ENCODE measurements at regions not wholly inside any gene's neighbourhood (a gene's known extent, or its start where the extent isn't known, plus 50 kb on each side); places are given as distances from the start of the nearest gene placed in this dataset.

DNA sequence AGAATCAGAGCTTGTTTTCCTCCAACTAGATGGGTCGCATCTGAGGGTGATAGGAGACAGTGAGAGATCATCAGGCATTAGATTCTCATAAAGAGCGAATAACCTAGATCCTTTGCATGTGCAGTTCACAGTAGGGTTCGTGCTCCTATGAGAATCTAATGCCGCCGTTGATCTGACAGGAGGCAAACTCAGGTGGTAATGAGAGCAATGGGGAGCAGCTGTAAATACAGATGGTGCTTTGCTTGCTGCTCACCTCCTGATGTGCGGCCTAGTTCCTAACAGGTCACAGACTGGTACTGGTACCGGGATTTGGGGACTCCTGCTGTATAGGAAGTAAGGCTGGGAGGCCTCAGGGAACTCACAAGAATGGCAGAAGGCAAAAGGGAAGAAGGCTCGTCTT lies 276.5 kb downstream of the FAT4 start:
- TF ChIP-seq, protein P1, sequence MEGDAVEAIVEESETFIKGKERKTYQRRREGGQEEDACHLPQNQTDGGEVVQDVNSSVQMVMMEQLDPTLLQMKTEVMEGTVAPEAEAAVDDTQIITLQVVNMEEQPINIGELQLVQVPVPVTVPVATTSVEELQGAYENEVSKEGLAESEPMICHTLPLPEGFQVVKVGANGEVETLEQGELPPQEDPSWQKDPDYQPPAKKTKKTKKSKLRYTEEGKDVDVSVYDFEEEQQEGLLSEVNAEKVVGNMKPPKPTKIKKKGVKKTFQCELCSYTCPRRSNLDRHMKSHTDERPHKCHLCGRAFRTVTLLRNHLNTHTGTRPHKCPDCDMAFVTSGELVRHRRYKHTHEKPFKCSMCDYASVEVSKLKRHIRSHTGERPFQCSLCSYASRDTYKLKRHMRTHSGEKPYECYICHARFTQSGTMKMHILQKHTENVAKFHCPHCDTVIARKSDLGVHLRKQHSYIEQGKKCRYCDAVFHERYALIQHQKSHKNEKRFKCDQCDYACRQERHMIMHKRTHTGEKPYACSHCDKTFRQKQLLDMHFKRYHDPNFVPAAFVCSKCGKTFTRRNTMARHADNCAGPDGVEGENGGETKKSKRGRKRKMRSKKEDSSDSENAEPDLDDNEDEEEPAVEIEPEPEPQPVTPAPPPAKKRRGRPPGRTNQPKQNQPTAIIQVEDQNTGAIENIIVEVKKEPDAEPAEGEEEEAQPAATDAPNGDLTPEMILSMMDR (conservative IDR thresholded peaks at IDR 0.05 in 1 of 2, IDR thresholded peaks at IDR 0.05 in 1 of 2; ENCODE audit: low read depth in 1 of 2, low read length in 2 of 2): no peak
- no peak for TF ChIP-seq EZH2 (IDR thresholded peaks at IDR 0.05; ENCODE audit: low read length, missing control alignments)

All from fibroblast of lung (primary cell).